HG02970 (cell line): ENCODE measurements at regions not wholly inside any gene's neighbourhood (a gene's known extent, or its start where the extent isn't known, plus 50 kb on each side); places are given as distances from the start of the nearest gene placed in this dataset.
"Not testable (repeated sequence)": the region's sequence is repeated elsewhere in the genome, so short reads cannot be mapped to it uniquely, and the experiment has no call there.

Source experiments
- ATAC-seq: cut with Tn5 transposase; IDR thresholded peaks from one replicate; pipeline ENCODE4 v1.9.1; 2021; ENCODE audit warnings: mild to moderate bottlenecking, moderate library complexity, moderate number of reproducible peaks; ENCODE audit not compliant: unreplicated experiment, low FRiP score

- no peak for ATAC-seq
Measured at GRCh38 chr12:75694534-75695268, 183.3 kb upstream of the KRR1 start.

DNA sequence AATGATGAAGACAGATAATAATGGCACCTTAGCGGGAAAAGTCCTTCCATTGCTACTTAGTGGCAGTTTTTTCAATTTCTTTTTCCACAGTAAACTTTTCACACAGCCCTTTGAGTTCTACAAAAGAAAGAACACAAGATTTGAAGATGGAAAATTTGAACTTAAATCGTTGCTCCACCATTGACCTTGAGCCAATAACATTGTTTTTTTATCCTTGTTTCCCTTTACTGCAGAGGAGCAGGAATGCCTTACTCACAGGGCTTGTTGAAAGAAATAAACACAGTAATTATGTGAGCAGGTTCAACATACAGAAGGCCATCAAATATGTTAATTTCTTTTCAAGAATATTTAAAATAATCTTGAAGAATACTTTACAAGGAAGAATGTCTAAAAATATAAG, 181.5 kb upstream of the KRR1 start:
- no peak for ATAC-seq

DNA sequence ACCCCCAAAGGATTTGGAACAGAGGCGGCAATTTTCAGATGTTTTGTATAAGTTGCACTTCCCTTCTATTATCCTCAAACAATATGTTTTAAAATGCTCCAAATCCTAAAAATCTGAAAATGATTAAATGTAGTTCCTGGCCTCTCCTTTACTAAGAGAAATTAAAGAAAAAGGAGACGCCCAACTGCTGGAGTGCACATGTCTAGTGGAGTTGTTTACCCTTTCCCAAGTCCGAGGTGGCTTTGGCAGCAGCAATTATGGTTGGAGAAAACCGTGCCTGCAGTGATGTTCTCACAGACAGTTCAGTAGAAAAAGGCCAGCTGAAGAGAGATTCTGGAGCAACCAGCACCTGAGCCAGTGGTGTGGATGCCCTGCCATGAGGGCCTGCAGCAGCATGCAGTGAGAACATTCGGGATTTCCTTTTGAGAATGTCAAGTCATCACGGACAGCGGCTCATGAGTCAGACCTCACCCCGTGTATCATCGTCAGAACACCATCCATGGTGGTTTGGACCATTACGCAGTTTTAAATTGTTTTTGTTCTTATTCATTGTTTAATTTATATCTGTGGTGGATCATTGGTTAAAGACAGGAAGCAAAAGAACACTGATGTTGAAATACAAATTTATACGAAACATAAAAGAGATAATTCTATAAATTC, 179.0 kb upstream of the KRR1 start:
- no peak for ATAC-seq

DNA sequence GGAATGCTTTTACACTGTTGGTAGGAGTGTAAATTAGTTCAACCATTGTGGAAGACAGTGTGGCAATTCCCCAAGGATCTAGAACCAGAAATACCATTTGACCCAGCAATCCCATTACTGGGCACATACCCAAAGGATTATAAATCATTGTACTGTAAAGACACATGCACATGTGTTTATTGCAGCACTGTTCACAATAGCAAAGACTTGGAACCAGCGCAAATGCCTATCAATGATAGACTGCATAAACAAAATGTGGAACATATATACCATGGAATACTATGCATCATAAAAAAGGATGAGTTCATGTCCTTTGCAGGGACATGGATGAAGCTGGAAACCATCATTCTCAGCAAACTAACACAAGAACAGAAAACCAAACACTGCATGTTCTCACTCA, 174.8 kb upstream of the KRR1 start:
- not testable (repeated sequence) for ATAC-seq

- no peak for ATAC-seq
Measured at GRCh38 chr12:75685617-75686225, 174.3 kb upstream of the KRR1 start.

DNA sequence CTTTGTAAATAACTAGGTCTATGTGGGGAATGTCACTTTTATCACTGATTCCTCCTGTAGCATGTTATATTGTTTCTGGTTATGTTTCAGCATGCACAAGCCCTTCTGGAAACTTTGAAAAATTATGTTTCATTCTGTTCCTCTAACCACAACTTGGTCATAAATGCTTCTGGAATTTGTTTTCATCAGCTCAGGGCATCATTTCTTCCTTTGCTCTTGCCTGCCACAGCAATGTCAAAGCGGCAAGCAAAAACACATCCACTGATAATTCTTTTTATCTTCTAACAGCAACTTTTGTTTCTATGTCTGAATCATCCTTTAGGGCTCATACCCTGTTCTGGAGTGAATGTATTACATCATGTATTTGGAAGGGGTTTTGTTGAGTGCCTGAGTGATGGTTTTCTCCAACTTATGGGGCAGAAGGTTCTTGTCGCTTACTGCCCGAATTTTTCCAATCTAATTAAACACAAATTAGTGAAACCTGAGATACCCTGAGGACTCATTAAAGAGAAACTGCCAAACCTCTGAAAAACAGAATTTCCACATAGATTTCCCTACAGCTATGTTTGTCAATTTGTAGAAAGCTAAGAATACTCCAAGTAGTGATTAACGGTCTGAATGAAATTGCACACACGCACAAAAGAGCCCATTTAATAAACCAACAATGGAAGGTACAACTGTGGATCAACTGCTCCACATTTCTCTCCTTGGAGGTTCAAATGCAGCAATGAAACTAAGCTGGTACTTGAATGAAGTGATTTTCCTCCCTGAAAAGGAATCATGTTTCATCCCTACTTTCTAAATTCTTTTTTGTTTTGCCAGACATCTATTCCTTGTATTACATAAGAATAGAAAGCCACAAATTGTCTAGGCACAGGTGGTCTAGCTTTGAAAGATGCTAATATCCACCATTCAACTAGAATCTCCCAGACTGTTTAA, 173.5 kb upstream of the KRR1 start:
- ATAC-seq: no peak

GRCh38 chr12:75683995-75684586, 172.7 kb upstream of the KRR1 start:
- ATAC-seq: not testable (repeated sequence)

- ATAC-seq: no peak
Measured at GRCh38 chr12:75683220-75683619, 171.8 kb upstream of the KRR1 start.

DNA sequence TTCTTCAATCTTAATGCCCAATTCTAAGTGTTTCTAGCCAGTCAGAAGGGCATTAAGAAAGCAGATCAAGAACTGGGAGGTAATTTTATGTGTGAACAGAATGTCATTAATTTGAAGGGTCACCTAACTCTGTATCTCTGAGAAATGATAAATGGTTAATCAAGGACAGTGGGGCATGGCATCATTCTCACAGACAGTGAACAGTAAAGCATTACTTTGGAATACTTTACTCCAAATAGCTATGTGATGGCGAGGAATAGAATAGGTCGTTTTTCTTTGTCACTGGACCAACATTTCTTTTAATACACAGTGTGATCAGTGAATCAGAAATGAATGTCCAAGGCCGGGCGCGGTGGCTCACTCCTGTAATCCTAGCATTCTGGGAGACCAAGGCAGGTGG, 166.1 kb upstream of the KRR1 start:
- no peak for ATAC-seq

DNA sequence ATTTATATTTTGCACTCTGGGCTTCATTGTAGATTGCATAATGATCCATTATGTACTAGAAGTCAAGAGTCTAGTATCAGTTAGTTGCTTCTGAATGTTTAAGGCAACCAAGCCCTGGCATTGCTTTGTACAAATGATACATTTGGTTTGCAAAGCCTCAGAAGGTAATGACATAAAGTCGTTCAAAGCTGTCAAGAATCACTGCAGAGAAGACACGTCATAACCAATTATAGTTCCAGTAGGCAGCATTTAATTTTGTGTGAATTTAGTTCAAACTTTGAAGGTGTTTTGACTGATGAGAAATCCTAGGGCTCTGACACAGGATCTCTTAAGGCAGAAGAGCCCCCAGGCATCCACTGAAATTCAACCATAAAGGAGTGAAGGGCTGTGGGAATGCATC, 163.0 kb upstream of the KRR1 start:
- ATAC-seq: no peak

GRCh38 chr12:75672200-75672599, 160.8 kb upstream of the KRR1 start:
- ATAC-seq: no peak

GRCh38 chr12:75670216-75670615, 158.8 kb upstream of the KRR1 start:
- ATAC-seq: no peak

- no peak for ATAC-seq
Measured at GRCh38 chr12:75666939-75667334, 155.5 kb upstream of the KRR1 start.

DNA sequence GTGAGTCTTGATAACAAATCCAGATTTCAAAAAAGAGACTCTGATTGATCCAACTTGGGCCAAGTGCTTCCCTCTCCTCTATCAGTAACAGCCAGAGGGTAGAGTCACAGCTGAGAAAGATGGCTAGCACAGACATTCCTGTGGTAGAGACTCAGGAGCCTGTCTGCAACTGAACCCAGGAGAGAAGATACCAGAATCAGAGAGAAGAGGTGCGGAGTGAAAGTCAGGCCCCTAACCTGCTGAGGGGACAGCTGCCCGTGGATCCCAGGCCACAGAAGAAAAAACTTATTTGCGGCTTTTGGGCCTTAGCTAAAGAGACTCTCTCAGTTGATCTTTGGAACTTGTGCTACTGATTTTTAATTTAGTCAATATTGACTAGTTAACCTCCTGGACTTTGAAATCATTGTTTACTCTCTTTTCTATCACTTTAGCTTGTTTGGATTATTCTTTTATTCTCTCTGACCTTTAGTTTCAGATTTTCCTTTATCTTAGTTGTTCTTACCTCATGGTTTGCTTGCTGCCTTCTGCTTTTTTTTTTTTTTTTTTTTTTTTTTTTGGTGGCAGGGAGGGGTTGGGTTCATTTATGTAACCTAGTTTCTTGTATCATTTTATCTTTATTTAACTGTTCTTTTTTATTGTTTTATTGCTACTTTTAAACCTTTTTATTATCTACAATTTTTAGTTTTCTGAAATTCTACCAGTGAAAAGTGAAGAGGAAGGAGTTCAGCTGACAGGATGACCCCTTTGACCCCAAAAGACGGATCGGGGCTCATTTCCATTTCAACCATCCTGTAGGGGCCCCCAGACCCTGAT, 154.9 kb upstream of the KRR1 start:
- no peak for ATAC-seq

GRCh38 chr12:75665216-75665615, 153.8 kb upstream of the KRR1 start:
- ATAC-seq: no peak

GRCh38 chr12:75662511-75663159, 151.2 kb upstream of the KRR1 start:
- no peak for ATAC-seq

DNA sequence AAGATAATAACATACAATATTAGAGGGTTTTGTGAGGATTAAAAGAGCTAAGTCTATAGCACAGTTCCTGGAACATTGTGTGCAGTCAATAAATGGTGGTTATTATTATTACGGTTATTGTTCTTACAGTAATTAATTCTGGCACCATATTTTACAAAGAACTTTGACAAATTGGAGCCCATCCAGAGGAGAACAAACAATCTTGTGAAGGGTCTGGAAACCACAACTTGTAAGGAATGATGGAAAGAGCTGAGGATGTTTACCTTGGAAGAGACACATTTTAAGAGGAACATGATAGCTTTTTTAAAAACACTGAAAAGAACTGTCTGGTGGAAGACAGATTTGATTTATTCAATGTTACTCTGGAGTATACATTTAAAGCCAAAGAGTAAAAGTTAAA, 150.5 kb upstream of the KRR1 start:
- no peak for ATAC-seq

DNA sequence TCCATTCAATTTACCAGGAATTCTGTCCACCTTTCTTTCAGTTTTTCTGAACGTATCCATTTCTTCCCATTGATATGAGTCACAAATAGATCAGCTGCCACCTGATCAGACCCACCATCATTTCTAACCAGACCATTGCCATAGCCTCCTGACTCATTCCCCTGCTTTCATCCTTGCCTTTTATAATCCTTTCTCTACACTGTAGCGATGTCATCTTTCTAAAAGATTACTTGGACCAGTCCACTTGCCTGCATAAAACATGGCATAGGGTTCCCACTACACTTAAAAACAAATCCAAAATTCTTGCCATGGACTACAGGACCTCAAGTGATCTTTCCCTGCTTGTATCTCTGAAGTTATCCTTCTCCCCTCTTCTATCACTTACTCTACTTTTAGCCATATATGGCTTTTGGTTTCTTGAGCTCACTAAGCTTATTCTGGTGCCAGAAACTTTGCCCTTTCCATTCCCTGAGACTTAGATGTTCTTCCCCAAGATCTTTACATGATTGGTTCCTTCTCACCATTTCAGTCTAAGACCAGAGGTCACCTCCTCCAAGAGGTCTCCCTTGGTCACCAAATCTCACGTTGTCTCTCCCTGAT, 149.5 kb upstream of the KRR1 start:
- no peak for ATAC-seq

GRCh38 chr12:75660107-75660530, 148.7 kb upstream of the KRR1 start:
- ATAC-seq: no peak
